ENCODE measurements at regions not wholly inside any gene's neighbourhood (a gene's known extent, or its start where the extent isn't known, plus 50 kb on each side); places are given as distances from the start of the nearest gene placed in this dataset.

DNA sequence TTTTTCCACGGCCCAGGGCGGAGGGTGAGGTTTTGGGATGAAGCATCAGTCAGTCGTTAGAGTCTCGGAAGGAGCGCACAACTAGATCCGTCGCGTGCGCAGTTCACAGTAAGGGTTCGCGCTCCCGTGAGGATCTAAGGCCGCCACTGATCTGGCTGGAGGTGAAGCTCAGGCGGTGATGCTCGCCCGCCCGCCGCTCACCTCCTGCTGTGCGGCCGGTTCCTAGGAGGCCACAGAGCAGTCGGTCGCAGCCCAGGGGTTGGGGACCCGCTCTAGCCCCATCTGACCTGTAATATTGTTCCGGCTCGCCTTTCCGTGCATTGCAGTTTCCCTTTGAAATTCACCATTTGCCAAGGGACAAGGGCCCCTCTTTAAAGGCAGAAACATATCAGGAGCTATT lies 244.7 kb downstream of the TFAP2C start:
- Histone ChIP-seq H3K36me3 (no peaks in the 10 kb centered on the region), H3K4me1 (peaks cover 13% of the 10 kb centered on the region), H3K27ac (no peak overlapping the region), H3K4me3 (no peak overlapping the region), H3K27me3 (no peaks in the 10 kb centered on the region), H3K9me3 (no peaks in the 10 kb centered on the region)
- no peak for DNase-seq (ENCODE audit: extremely low spot score in 2 of 2)
- intact Hi-C loops (cut with DNase I): no loop called here
- TF ChIP-seq POLR2AphosphoS5 (IDR thresholded peaks at IDR 0.05; ENCODE audit: insufficient read depth in 1 of 2, low read depth in 1 of 2) (no peak), POLR2A (IDR thresholded peaks at IDR 0.05) (no peak)
- TF ChIP-seq, protein P1, sequence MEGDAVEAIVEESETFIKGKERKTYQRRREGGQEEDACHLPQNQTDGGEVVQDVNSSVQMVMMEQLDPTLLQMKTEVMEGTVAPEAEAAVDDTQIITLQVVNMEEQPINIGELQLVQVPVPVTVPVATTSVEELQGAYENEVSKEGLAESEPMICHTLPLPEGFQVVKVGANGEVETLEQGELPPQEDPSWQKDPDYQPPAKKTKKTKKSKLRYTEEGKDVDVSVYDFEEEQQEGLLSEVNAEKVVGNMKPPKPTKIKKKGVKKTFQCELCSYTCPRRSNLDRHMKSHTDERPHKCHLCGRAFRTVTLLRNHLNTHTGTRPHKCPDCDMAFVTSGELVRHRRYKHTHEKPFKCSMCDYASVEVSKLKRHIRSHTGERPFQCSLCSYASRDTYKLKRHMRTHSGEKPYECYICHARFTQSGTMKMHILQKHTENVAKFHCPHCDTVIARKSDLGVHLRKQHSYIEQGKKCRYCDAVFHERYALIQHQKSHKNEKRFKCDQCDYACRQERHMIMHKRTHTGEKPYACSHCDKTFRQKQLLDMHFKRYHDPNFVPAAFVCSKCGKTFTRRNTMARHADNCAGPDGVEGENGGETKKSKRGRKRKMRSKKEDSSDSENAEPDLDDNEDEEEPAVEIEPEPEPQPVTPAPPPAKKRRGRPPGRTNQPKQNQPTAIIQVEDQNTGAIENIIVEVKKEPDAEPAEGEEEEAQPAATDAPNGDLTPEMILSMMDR (IDR thresholded peaks at IDR 0.05): no peak

DNA sequence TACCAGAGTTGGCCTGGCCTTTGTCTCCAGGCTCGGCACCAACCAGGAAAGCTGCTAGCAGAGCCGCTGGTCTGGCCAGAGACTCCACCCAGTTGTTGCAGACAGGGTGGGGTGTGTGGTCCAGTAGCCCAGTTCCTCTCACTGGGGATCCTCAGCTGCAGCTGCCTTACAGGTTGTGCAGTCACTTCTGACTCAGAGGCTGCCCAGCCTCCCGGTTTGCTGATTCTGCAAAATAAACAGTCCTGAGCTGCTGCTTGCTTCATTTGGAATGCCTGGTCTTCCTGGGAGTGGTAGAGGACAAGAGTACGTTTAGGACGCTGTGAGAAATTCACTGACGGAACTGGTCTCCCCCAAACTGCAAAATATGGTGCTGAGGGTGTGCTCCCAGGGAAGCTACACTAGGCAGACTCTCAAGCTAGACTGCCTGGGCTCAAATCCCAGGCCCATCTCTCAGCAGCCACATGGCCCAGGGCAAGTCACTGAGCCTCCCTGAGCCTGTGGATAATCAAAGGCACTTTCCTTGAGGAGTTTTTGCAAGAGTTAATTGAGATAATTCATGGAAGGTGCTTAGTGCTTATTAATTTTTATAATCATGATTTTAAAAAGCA lies 246.1 kb downstream of the TFAP2C start:
- Histone ChIP-seq H3K4me1 (peaks cover 12% of the 10 kb centered on the region), H3K4me3 (no peak overlapping the region), H3K27me3 (no peaks in the 10 kb centered on the region), H3K9me3 (no peaks in the 10 kb centered on the region), H3K27ac (no peak overlapping the region), H3K36me3 (no peaks in the 10 kb centered on the region)
- TF ChIP-seq, protein P1 (IDR thresholded peaks at IDR 0.05): no peak
- TF ChIP-seq POLR2AphosphoS5 (IDR thresholded peaks at IDR 0.05; ENCODE audit: insufficient read depth in 1 of 2, low read depth in 1 of 2): peak; percentile 32 to 49
- no peak for DNase-seq (ENCODE audit: extremely low spot score in 2 of 2)
- intact Hi-C loops (cut with DNase I): loop anchor here (5.0 kb wide), 1 partner anchor 1633 kb away; no protein-coding TSS in a partner anchor

DNA sequence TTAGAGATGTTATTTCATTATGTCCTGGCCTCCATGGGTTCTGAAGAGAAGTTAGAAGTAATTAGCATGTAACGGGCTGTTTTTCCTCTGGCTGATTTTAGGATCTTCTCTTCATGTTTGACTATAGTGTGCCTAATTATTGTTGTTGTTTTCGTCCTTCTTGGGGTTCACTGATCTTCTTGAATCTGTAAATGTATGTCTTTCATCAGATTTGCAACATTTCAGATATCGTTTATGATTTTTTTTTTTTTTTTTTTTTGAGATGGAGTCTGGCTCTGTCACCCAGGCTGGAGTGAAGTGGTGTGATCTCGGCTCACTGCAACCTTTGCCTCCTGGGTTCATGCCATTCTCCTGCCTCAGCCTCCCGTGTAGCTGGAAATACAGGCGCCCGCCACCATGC lies 246.7 kb downstream of the TFAP2C start:
- TF ChIP-seq POLR2A (IDR thresholded peaks at IDR 0.05) (no peak), POLR2AphosphoS5 (IDR thresholded peaks at IDR 0.05; ENCODE audit: insufficient read depth in 1 of 2, low read depth in 1 of 2) (no peak)
- TF ChIP-seq, protein P1 (IDR thresholded peaks at IDR 0.05): no peak
- DNase-seq (ENCODE audit: extremely low spot score in 2 of 2): no peak
- intact Hi-C loops (cut with DNase I): loop anchor here (5.0 kb wide), 1 partner anchor 1634 kb away; no protein-coding TSS in a partner anchor
- H3K27me3 ChIP-seq: no peaks in the 10 kb centered on the region
- no peaks in the 10 kb centered on the region for H3K9me3 ChIP-seq
- H3K4me3 ChIP-seq: no peak overlapping the region
- H3K4me1 ChIP-seq: peaks cover 12% of the 10 kb centered on the region
- H3K36me3 ChIP-seq: no peaks in the 10 kb centered on the region
- no peak overlapping the region for H3K27ac ChIP-seq

DNA sequence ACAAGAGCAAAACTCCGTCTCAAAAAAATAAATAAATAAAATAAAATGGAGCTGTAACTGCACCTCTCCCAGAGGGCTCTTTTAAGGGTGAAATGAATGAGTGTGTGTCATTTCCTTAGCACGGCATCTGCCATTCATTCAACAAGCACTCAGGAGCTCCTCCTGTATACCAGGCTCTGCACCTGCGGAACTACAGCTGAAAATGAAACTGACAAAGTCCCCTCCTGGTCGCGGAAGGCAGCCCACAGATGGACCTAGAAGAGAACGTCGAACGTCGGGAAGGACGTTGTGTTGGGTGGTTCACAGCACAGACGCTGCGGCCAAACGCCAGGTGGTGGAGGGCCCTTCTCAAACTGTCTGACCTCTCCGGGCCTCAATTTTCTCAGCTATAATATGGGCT lies 256.4 kb downstream of the TFAP2C start:
- Histone ChIP-seq H3K27ac (no peak overlapping the region), H3K27me3 (no peaks in the 10 kb centered on the region), H3K9me3 (no peaks in the 10 kb centered on the region), H3K36me3 (no peaks in the 10 kb centered on the region), H3K4me1 (no peaks in the 10 kb centered on the region), H3K4me3 (no peak overlapping the region)
- no peak for TF ChIP-seq POLR2A (IDR thresholded peaks at IDR 0.05)
- no peak for TF ChIP-seq POLR2AphosphoS5 (IDR thresholded peaks at IDR 0.05; ENCODE audit: insufficient read depth in 1 of 2, low read depth in 1 of 2)
- TF ChIP-seq, protein P1 (IDR thresholded peaks at IDR 0.05): no peak
- DNase-seq (ENCODE audit: extremely low spot score in 2 of 2): no peak
- intact Hi-C loops (cut with DNase I): no loop called here

DNA sequence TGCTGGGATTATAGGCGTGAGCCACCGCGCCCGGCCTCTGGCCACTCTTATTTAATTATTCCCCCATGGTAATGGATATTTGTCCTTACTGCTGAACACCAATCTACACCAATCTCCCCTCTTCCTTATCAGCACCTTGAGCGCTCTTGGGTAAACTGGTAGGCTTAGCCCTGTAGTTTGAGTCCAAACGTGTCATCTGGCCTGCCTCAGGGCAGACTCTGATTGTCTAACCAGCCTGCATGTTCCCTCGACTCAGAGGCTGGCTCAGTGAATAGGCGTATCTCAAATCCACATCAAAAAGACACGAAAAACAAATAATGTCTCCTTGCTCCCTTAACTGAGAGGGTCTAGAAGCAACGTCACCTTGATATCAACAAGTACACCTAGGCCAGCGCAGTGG lies 260.9 kb downstream of the TFAP2C start:
- DNase-seq (ENCODE audit: extremely low spot score in 2 of 2): no peak
- H3K4me3 ChIP-seq: no peak overlapping the region
- H3K9me3 ChIP-seq: no peaks in the 10 kb centered on the region
- no peak for TF ChIP-seq POLR2A (IDR thresholded peaks at IDR 0.05)
- TF ChIP-seq, protein P1 (IDR thresholded peaks at IDR 0.05): no peak
- TF ChIP-seq POLR2AphosphoS5 (IDR thresholded peaks at IDR 0.05; ENCODE audit: insufficient read depth in 1 of 2, low read depth in 1 of 2): no peak
- intact Hi-C loops (cut with DNase I): no loop called here
- no peaks in the 10 kb centered on the region for H3K4me1 ChIP-seq
- no peaks in the 10 kb centered on the region for H3K36me3 ChIP-seq
- H3K27ac ChIP-seq: no peak overlapping the region
- H3K27me3 ChIP-seq: no peaks in the 10 kb centered on the region

Measured in vagina (tissue), 2 donors.